GM21447 (cell line): ENCODE measurements at regions not wholly inside any gene's neighbourhood (a gene's known extent, or its start where the extent isn't known, plus 50 kb on each side); places are given as distances from the start of the nearest gene placed in this dataset.

Source experiments
- ATAC-seq: cut with Tn5 transposase; IDR thresholded peaks from one replicate; pipeline ENCODE4 v1.9.1; 2021; ENCODE audit not compliant: unreplicated experiment

DNA sequence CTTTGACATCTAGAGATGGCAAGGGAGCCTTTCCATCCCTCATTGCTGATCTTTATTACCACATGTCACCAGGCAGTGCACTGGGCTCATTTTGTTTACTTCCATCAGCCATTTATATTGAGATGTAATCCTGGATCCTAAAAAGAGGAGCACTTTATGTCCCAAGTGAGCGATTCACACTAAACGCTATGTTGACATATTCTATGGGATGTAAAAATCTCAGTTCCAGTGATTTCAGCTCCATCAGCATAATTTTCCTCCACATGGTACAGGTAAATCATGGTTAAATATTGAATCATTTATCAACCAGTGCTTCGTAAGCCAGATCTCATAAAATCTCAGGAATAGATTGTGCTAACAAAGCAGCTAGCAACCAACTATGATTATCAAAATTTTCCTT, 634.8 kb upstream of the PLXNA2 start:
- ATAC-seq, result no peak

DNA sequence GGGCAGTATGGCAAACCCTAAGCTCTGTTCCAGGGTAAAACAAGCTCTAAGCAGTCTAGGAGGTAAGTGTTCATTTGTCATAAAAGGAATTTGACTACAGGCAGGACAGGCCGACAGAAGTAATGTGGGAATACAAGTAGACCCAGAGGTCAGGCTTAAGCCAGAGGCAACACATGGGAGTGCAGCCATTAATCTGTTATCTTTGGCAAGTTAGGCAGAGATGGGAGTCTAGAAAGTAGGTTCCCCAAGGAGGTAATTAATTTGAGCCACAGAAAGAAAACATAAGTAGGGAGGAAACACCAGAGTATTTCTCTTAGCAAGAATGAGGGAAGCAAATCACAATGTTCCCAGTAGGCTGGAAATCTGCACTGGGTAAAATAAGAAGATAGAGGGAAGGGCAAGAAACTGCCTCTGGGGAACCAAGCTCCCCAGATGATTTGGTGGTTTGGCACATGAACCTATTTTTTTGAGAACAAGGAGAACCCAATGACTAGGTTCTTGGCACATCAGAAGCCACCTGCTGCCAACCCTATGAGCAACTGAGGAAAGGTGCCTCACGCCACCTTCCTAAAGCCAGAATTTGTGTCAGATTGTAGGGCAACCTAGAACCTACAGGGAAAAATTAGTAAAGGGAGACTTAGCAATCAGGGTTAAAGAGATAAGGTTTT, 636.4 kb upstream of the PLXNA2 start:
- ATAC-seq, result no peak

DNA sequence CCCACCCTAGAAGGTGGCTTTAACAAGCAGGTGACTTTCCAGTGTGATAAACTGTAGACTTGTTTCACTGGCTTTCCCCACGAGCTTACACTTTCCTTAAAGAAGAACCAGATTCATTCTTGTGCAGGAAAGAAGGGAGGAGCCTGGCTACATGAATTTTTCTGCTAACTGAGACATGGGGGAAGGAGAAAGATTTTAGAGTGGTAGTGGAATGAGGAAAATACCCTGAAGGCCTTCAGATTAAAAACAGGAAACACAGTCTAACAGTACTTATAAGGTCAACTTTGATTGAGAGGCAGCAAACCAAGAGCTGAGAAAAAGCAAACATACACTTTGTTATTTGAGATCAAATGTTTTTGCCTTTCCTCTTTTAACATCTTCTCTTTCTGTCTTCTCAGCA, 640.9 kb upstream of the PLXNA2 start:
- no peak for ATAC-seq

DNA sequence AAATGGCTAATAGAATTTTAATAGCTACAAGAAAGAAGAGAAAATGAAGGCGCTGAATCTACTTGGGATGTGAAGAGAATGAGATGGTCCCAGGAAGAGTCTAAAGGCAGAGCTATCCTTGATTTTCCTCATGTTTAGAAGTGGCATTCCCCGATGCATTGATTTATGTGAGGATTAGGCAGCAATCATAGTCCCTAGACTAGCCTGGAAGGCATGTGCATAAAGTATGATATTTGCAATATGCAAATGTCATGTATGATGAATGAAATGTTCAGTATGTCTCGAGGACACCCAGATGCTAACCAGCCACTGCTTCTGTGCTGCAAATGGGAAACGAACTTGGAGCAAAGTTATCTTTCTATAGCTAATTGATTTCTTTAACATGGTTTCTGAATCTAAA, 641.5 kb upstream of the PLXNA2 start:
- ATAC-seq, result no peak

DNA sequence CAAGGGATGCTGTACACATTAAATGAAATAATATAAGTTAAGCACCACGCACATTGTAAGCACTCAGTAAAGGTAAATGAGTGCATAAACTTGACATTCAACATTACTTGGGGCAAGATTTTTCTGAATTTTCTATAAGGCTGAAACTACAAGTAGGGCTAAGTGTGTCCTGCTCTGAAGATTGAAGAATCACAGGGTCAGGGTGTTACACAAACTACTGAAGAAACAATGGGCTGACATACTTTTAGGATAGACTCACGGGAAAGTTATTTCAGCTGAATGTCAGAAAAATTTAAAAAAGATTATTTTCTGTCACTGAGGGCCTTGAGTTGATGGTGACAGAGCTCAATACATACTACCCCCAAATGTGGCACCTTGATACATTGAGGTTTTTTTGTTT, 644.2 kb upstream of the PLXNA2 start:
- no peak for ATAC-seq

DNA sequence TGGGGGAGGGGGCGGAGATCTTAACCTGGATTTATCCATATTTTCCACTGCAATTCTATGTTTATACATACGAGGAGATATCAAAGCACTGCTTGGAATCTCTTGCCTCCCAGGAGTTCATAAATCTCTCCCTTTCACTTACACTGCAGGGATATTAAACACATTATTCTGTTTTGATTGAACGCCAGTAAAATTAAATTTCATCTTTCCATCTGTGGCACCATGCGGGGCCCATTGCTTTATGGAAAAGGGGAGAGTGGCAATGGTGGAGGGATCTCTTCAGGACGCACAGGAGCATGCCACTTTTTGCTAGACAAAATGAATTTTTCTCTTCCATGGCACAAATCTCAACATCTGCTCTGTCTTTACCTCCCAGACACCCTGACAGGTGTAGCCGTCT, 648.0 kb upstream of the PLXNA2 start:
- ATAC-seq, result no peak

DNA sequence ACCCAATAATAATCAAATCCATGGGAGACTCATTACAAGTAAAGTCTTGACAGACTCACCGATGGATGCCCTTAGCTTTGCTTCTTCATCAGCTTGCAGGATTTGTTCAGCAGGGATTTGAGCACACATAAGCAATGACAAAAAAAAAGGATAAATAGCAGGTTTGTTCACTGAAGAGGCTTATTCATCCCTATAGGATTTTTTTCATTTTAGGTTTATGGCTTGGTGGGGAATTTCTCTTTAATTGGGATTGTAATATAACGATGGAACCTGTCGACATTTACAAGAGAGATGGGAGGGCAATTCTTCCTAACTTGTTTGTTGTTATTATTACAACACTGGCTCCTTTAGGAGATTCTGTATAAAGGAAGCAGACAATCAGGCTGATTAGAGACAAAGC, 649.1 kb upstream of the PLXNA2 start:
- no peak for ATAC-seq

DNA sequence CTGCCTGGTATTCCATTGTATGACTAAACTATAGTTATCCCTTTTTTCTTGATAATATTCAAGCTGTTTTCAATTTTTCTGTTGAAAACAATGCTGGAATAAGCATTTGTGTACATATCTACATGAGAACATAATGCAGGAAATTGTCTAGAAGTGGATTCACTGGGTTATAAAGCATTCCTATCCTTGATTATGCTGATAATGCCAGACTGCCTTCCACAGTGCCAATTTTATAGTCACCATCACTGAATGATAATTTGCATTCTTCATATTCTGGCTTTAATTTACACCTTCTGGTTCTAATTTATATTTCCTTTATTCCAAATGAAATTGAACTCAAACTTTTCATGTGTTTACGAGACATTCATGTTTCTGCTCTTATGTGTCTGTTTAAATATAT, 651.0 kb upstream of the PLXNA2 start:
- ATAC-seq, result no peak

DNA sequence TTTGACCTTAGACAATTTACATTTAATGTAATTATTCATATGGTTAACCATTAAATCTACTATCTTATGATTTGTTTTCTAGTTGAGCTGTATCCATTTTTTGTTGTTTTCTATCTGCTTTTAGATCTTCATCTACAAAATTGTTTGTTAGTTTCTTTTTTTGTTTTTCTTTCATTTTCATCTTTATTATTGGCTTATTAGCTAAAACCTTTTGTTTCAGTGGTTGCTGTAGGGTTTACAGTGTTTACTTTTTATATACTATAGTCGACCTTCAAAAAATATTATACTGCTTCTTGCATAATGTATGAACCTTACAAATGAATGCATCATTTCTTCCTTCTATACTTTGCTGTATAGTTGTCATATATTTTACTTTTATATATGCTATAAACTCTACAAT, 651.6 kb upstream of the PLXNA2 start:
- ATAC-seq, result no peak

DNA sequence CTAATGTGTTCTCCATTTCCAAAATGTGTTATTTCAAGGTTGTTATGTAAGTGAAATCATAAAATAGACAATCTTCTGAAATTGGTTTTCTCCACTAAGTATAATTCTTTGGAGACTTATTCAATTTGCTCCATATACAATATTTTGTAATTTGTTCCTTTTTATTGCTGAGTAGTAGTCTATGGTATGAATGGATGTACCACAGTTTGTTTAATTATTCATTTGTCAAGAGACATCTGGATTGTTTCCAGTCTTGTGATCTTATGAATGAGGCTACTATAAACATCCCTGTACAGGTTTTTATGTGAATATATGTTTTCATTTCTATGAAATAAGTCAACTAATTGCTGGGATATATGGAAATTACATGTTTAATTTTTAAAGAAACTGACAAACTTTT, 652.6 kb upstream of the PLXNA2 start:
- ATAC-seq, result no peak

DNA sequence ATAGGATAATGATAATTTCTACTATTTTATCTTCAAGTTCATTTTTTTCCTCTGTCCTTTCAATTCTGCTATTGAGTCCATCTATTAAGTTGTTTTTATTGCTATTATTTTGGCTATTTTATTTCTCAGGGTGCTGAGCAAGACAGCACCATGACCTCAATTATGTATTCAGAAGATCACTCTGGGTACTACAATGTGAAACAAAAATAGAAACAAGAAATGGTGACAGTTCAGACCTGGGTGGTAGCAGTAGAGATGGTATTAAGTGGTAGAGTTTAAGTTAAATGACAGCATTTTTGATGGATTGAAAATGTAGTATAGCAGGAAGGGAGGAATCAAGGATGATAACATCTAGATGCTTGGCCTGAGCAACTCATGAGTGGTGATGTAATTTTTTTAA, 655.3 kb upstream of the PLXNA2 start:
- ATAC-seq, result no peak

DNA sequence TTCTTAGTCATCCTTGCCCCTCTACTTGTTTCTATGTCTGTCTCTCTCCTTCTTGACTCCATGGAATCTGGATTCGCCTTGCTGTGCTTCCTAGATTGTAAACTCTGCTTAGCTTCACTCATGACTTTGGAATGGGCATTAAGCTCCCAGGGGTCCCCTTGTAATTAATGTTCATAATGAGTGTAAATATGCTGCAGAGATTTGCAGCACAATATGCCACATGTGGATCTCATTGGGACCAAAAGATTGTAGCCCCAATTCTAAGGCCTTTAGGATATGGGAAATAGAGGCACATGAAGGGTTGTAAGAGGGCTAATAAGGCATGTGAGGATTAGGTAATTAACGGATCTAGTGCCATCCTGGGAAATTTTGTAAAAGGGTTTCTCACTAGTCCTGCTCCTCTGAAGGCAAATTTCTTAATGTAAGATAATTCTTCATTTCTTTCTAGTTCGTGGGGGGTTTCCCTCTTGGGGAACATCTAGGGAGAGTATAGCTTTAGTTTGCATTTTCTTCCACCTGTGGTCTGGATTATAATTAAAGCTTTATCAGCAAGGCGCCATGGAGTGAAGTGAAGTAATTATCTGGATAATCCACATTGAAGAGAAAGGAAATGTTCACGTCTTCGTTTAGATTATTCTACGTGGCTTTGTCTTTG, 659.2 kb upstream of the PLXNA2 start:
- no peak for ATAC-seq

DNA sequence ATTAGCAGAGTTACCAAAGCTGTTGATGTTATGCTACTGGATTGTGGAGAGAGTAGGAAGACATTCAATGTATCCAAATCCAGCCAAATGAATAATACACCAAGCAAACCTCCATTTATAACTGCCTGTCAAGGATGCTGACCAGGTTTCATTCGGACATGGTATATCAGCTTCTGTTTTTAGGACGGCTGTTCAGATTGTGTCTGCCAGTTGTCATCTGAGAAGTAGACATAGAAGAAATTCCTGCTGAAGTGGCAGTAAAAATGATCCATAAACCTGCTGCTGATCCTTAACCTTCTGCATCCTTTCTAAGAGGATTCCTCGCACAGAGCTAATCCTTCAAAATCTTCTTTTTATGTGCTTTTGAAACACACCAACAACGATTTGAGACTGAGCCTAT, 663.6 kb upstream of the PLXNA2 start:
- ATAC-seq, result no peak

DNA sequence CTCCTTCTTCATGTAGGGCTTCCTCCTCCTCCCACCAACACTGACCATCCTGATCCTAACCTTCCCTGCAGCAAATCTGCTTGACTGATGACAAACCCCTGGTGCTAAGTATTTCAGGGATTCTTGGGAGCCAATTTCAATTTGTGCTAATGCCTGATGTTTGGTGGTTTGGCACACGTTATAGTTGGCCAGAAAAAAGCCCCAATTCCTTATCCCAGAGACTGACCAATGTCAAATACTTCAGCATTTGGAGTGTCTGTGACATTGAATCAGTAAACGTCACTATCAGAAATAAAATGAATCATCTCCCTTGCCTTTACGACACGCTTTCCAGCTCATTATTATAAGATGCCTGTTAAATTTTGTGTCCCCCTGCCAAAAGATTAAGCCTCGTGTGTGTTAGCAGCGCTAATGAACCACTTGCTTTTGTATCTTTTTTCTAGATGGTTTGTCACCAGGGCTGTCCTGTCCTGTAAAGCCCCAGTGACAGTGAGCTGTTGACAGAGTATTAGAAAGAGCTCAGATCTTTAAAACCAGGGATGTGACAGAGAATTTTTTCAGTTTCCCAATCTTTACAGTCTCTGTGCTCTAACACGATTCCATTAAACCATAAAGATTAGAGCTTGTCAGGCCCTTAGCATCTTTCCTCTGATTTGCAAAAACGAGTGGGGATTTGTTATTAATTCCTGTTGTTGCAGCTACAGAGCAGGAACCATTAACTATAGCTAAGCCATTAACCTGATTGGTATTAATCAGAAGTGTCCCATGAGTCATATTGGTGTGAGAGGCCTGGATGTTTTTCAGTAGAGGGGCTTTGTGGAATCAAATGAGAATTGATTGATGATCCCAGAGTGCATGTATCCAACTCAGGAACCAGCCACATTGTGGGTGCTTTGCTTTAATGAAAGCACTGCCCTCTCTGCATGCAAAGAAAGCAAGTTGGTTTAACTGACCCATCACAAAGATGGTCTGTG, 665.1 kb upstream of the PLXNA2 start:
- ATAC-seq, result no peak

DNA sequence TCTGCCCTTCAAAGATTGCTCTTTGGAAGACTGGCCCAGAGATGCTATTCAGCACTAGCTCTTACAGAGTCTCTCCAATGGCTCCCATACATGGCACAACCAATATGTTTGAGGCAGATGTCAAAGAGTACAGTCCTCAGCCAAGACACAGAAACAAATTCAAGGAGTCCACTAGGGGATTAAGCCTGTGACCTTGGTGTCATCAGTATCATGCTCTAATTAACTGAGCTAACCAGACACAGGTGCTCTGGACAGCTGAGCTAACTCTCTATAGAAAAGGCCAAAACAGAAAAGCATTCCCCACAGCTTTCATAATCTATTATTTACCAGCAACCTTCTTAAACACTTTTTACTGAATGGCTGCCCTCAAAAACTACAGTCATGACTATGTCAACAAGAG, 666.0 kb upstream of the PLXNA2 start:
- ATAC-seq, result no peak

DNA sequence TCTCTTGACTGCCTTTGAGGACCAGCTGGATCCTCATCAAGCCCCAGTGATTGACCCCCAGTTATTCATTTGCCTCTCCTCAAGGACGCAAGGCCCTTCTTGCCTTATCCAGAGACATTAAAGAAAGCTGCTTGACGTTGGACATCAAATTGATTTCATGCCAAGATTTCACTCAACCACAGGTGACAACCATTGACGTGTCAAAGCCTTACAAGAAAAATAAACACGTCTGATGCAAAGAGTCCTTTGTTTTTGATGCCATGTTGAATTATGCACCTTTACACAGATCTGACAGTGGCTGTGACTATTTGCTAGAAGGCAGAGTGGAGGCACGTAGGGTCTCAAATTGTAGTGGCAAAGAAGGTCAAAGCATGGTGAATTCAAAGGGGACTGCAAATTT, 666.2 kb upstream of the CAMK1G start:
- no peak for ATAC-seq

DNA sequence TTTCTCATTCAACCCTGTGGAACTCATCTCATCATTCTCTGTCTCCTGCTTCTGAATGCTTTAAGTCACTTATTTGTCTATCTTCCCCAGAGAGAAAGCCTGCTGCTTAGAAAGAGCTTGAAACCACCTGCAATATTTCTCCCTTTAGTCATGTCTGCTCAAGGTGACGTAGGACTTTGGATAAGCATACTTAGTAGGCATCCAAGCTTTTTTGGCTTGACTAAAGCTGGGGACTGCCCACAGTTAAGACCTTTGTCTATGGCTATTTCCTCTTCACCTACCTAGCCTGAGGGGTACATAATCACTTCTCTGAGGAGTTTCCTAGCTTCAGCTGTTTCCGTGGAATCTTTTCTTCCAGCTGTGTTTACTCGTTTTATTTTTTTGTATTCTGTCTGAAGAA, 665.8 kb upstream of the CAMK1G start:
- no peak for ATAC-seq

DNA sequence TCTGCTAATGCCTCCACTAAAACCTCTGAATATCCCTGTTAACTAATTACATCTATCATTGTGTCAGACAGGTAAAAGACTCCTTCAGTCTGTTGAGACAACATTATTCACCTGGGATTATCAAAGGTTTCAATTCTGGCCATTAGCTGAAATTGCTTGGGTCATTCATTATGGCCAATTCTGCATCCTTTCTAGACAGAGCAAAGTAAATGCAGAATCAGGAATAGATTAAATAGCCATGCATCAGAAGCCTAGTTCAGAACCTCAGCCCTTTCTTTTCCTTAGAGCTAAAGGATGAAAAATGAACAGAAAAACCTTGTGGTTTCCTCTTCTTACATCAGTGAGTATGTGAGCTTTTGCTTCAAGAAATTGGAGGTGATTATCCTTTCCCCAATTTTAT, 665.4 kb upstream of the CAMK1G start:
- no peak for ATAC-seq

DNA sequence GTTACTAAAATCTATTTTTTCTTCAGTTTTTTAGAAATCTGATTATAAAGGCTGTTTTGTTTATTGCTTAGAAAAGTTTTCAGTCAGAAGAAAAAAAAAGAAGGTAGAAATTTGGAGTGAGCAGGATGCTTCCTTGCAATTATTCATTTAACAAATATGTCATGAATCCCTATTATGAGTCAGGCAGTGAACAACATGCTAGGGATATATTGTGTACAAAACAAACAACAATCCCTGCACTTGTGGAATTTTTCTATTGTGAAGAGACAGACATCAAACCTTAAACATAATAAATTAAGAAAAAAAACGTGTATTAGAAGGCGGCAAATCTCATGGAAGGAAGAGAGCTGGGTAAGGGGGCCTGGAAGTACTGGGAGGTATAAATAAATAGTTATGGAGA, 664.1 kb upstream of the CAMK1G start:
- no peak for ATAC-seq

DNA sequence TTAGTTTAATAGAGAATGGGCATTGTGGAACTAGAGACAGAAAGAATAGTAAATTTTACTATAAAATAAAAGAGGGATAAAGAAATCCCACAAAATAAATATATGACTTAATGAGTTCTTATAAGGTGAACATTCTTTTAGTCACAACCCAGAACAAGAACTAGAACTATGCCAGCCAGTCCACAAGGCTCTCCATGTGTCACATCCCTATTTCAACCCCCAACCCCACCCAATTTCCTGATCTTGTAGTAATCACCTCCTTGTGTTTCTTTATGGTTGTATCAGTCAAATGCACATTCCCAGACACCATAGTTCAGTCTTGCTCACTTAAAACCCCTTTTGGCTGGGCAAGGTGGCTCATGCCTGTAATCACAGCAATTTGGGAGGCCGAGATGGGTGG, 662.3 kb upstream of the CAMK1G start:
- ATAC-seq, result no peak

DNA sequence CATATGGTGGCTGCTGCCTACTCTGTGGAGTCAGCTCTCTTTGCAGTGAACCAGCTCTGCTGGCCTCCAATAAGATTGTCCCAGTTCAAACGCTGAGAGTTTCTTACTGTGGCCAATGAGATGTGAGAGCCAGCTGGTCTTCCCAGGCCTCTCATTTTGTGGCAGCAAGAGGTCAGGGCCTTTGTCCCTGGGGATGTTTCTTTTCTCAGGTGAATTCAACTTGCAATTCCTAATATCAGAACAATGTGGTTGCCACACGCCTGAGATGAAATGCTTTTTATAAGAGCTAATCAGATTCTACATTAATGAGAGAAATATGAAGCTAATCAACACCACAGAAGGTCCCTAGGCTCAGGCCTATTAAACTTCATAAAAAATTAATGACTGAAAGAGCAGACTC, 660.1 kb upstream of the CAMK1G start:
- no peak for ATAC-seq
